ES-I3 (cell line): ENCODE measurements at regions not wholly inside any gene's neighbourhood (a gene's known extent, or its start where the extent isn't known, plus 50 kb on each side); places are given as distances from the start of the nearest gene placed in this dataset.

Experiments used
- H3K36me3 ChIP-seq: 2 replicates; pipeline ENCODE4 v1.6.1; 2013; ENCODE audit warnings: mild to moderate bottlenecking, low read length, control low read depth, moderate library complexity; ENCODE audit not compliant: insufficient read depth
- H3K4me1 ChIP-seq: 2 replicates; pipeline ENCODE4 v1.6.1; 2013; ENCODE audit warnings: mild to moderate bottlenecking, control low read depth, low read length; ENCODE audit not compliant: insufficient read depth
- H3K9ac ChIP-seq: 2 replicates; pipeline ENCODE4 v1.6.1; 2013; ENCODE audit warnings: low read depth, mild to moderate bottlenecking, low read length, moderate library complexity
- H3K9me3 ChIP-seq: 2 replicates; pipeline ENCODE4 v1.6.1; 2013; ENCODE audit warnings: mild to moderate bottlenecking, low read length, moderate library complexity; ENCODE audit not compliant: control insufficient read depth, insufficient read depth

- Histone ChIP-seq H3K9ac (no peak overlapping the region), H3K4me1 (0 out of 2 replicates have a peak, but pooled peaks cover 7% of the 10 kb centered on the region), H3K36me3 (no peaks in the 10 kb centered on the region), H3K9me3 (no peaks in the 10 kb centered on the region)
These were observed 94.9 kb upstream of the ATP2B2 start for GRCh38 chr3:10600296-10600714.

- H3K36me3 ChIP-seq: no peaks in the 10 kb centered on the region
- 0 out of 2 replicates have a peak, but pooled peaks cover 7% of the 10 kb centered on the region for H3K4me1 ChIP-seq
- H3K9ac ChIP-seq: no peak overlapping the region
- no peaks in the 10 kb centered on the region for H3K9me3 ChIP-seq
These were observed 95.3 kb upstream of the ATP2B2 start for GRCh38 chr3:10600726-10601125.

GRCh38 chr3:10601151-10601856 lies 95.9 kb upstream of the ATP2B2 start:
- H3K9ac ChIP-seq: no peak overlapping the region
- H3K36me3 ChIP-seq: no peaks in the 10 kb centered on the region
- no peaks in the 10 kb centered on the region for H3K9me3 ChIP-seq
- 0 out of 2 replicates have a peak, but pooled peaks cover 7% of the 10 kb centered on the region for H3K4me1 ChIP-seq

GRCh38 chr3:10601857-10602230 lies 96.5 kb upstream of the ATP2B2 start:
- Histone ChIP-seq H3K9me3 (no peaks in the 10 kb centered on the region), H3K4me1 (0 out of 2 replicates have a peak, but pooled peaks cover 7% of the 10 kb centered on the region), H3K9ac (no peak overlapping the region), H3K36me3 (no peaks in the 10 kb centered on the region)

GRCh38 chr3:10602271-10602670 lies 96.9 kb upstream of the ATP2B2 start:
- Histone ChIP-seq H3K4me1 (0 out of 2 replicates have a peak, but pooled peaks cover 7% of the 10 kb centered on the region), H3K36me3 (no peaks in the 10 kb centered on the region), H3K9ac (no peak overlapping the region), H3K9me3 (no peaks in the 10 kb centered on the region)

GRCh38 chr3:10602769-10603768 lies 97.7 kb upstream of the ATP2B2 start:
- Histone ChIP-seq H3K36me3 (no peaks in the 10 kb centered on the region), H3K9me3 (no peaks in the 10 kb centered on the region), H3K4me1 (0 out of 2 replicates have a peak, but pooled peaks cover 7% of the 10 kb centered on the region), H3K9ac (no peak overlapping the region)

- peaks cover 12% of the 10 kb centered on the region for H3K9me3 ChIP-seq
- no peak overlapping the region for H3K9ac ChIP-seq
- H3K4me1 ChIP-seq: no peaks in the 10 kb centered on the region
- H3K36me3 ChIP-seq: no peaks in the 10 kb centered on the region
These were observed 103.7 kb upstream of the ATP2B2 start for GRCh38 chr3:10609134-10609533.

- no peak overlapping the region for H3K9ac ChIP-seq
- no peaks in the 10 kb centered on the region for H3K4me1 ChIP-seq
- H3K36me3 ChIP-seq: no peaks in the 10 kb centered on the region
- peaks cover 25% of the 10 kb centered on the region for H3K9me3 ChIP-seq
These were observed 108.8 kb upstream of the ATP2B2 start for GRCh38 chr3:10614168-10614567.

- no peaks in the 10 kb centered on the region for H3K36me3 ChIP-seq
- no peak overlapping the region for H3K9ac ChIP-seq
- H3K9me3 ChIP-seq: peaks cover 25% of the 10 kb centered on the region
- no peaks in the 10 kb centered on the region for H3K4me1 ChIP-seq
These were observed 110.3 kb upstream of the ATP2B2 start for GRCh38 chr3:10615715-10616114.

- Histone ChIP-seq H3K9ac (no peak overlapping the region), H3K36me3 (no peaks in the 10 kb centered on the region), H3K9me3 (peaks cover 25% of the 10 kb centered on the region), H3K4me1 (no peaks in the 10 kb centered on the region)
These were observed 110.9 kb upstream of the ATP2B2 start for GRCh38 chr3:10616321-10616720.

GRCh38 chr3:10619989-10620832 lies 114.8 kb upstream of the ATP2B2 start:
- no peaks in the 10 kb centered on the region for H3K4me1 ChIP-seq
- no peak overlapping the region for H3K9ac ChIP-seq
- H3K9me3 ChIP-seq: peaks cover 3% of the 10 kb centered on the region; the same call in 1 of the 2 replicates
- no peaks in the 10 kb centered on the region for H3K36me3 ChIP-seq

- Histone ChIP-seq H3K9me3 (no peaks in the 10 kb centered on the region; the same call in 1 of the 2 replicates), H3K9ac (no peak overlapping the region), H3K4me1 (no peaks in the 10 kb centered on the region), H3K36me3 (no peaks in the 10 kb centered on the region)
These were observed 115.4 kb upstream of the ATP2B2 start for GRCh38 chr3:10620833-10621082.

- Histone ChIP-seq H3K36me3 (no peaks in the 10 kb centered on the region), H3K9me3 (no peaks in the 10 kb centered on the region), H3K4me1 (peaks cover 12% of the 10 kb centered on the region; the same call in 1 of the 2 replicates), H3K9ac (no peak overlapping the region)
These were observed 118.3 kb upstream of the ATP2B2 start for GRCh38 chr3:10623578-10624275.
